SH-SY5Y (cell line): ENCODE measurements at regions not wholly inside any gene's neighbourhood (a gene's known extent, or its start where the extent isn't known, plus 50 kb on each side); places are given as distances from the start of the nearest gene placed in this dataset.

ENCODE experiments used
- GATA2 ChIP-seq: IDR thresholded peaks from 2 replicates; pipeline ENCODE4 v1.6.1; 2011; ENCODE audit warnings: mild to moderate bottlenecking, low read depth, low read length
- GATA3 ChIP-seq: IDR thresholded peaks from 2 replicates; pipeline ENCODE4 v1.6.1; 2011; ENCODE audit warnings: low read depth, mild to moderate bottlenecking, low read length, moderate library complexity

GRCh38 chr14:62018606-62019005 is 256.4 kb downstream of the SNAPC1 start:
- TF ChIP-seq GATA2, result no peak
- no peak for TF ChIP-seq GATA3
